OCI-LY7 (cell line): ENCODE measurements at regions not wholly inside any gene's neighbourhood (a gene's known extent, or its start where the extent isn't known, plus 50 kb on each side); places are given as distances from the start of the nearest gene placed in this dataset.

ENCODE experiments used
- BruUV-seq: library from RNA; stranded (reverse); fragments of 400-500 nt; replicated peaks from 2 replicates; lab custom pipeline; 2021; lab: Mats Ljungman, UMichigan
- CTCF ChIA-PET: fragments of 300-600 bp; sonication (Branson Sonifier 250); formaldehyde crosslinking; loops from one replicate; lab custom pipeline; 2022; ENCODE audit warnings: antibody characterized with exemption; ENCODE audit not compliant: unreplicated experiment; lab: Charles Lee
- POLR2A ChIA-PET: fragments of 300-600 bp; sonication (Branson Sonifier 250); formaldehyde crosslinking; loops from one replicate; lab custom pipeline; 2022; ENCODE audit warnings: antibody characterized with exemption; lab: Charles Lee
- DNase-seq: peaks from one replicate; pipeline ENCODE4 v3.0.0-alpha.2; 2015; ENCODE audit warnings: low spot score
- H2AFZ ChIP-seq: fragments of 200-600 bp; sonication (generic), shearing (Covaris generic); 2 replicates; pipeline ENCODE4 v1.6.1; 2014; ENCODE audit warnings: mild to moderate bottlenecking, antibody characterized with exemption, low read length, moderate library complexity
- H3K27ac ChIP-seq: fragments of 200-600 bp; sonication (generic); 2 replicates; pipeline ENCODE4 v1.5.1; 2014; ENCODE audit warnings: mixed run types, low read depth, mild to moderate bottlenecking, moderate library complexity, low read length, inconsistent platforms; ENCODE audit not compliant: poor library complexity, severe bottlenecking
- H3K36me3 ChIP-seq: fragments of 200-600 bp; sonication (generic); 2 replicates; pipeline ENCODE4 v1.6.1; 2014; ENCODE audit warnings: mild to moderate bottlenecking, antibody characterized with exemption, low read length, moderate library complexity, mixed read lengths; ENCODE audit not compliant: insufficient read depth
- H3K4me1 ChIP-seq: fragments of 200-600 bp; sonication (generic); 2 replicates; pipeline ENCODE4 v1.5.1; 2014; ENCODE audit warnings: mild to moderate bottlenecking, low read length; ENCODE audit not compliant: insufficient read depth, poor library complexity, severe bottlenecking
- H3K4me2 ChIP-seq: fragments of 200-600 bp; sonication (generic); 2 replicates; pipeline ENCODE4 v1.6.1; 2014; ENCODE audit warnings: mild to moderate bottlenecking, low read length
- H3K4me3 ChIP-seq: fragments of 200-600 bp; sonication (generic); 2 replicates; pipeline ENCODE4 v1.5.1; 2014; ENCODE audit warnings: mild to moderate bottlenecking, low read depth, low read length; ENCODE audit not compliant: poor library complexity, severe bottlenecking
- H3K79me2 ChIP-seq: fragments of 200-600 bp; sonication (generic); 2 replicates; pipeline ENCODE4 v1.6.1; 2016; ENCODE audit warnings: low read depth, mild to moderate bottlenecking, low read length, moderate library complexity, mixed read lengths; ENCODE audit not compliant: insufficient read depth
- H3K9me2 ChIP-seq: fragments of 200-600 bp; sonication (generic); 2 replicates; pipeline ENCODE4 v1.6.1; 2016; ENCODE audit warnings: mild to moderate bottlenecking, low read length, mixed read lengths; ENCODE audit not compliant: insufficient read depth
- H3K9me3 ChIP-seq: fragments of 200-600 bp; sonication (generic); 2 replicates; pipeline ENCODE4 v1.6.1; 2014; ENCODE audit warnings: mild to moderate bottlenecking, mixed run types, low read length, mixed read lengths
- H4K20me1 ChIP-seq: fragments of 200-600 bp; sonication (generic); 2 replicates; pipeline ENCODE4 v1.6.1; 2014; ENCODE audit warnings: mild to moderate bottlenecking, antibody characterized with exemption, low read length, moderate library complexity, mixed read lengths; ENCODE audit not compliant: insufficient read depth
- CTCF ChIP-seq: fragments of 200-600 bp; sonication (generic); conservative IDR thresholded peaks from 2 replicates; pipeline ENCODE4 v1.5.1; 2014; ENCODE audit warnings: mild to moderate bottlenecking, antibody characterized with exemption, low read length, moderate library complexity, mixed read lengths
- EZH2phosphoT487 ChIP-seq: fragments of 200-600 bp; sonication (generic); IDR thresholded peaks from 2 replicates; pipeline ENCODE4 v1.6.1; 2018; ENCODE audit warnings: low read depth, borderline replicate concordance, mild to moderate bottlenecking, mixed run types, antibody characterized with exemption, low read length, moderate library complexity, mixed read lengths
- intact Hi-C: fragments of 100-400 bp; cut with micrococcal nuclease; formaldehyde crosslinking; loops from one replicate; pipeline ENCODE4 v1.10.0; 2022; ENCODE audit not compliant: unreplicated experiment

- ChIA-PET POLR2A (no interaction called here), CTCF (no interaction called here)
- BruUV-seq: no TSS peak
- H3K9me3 ChIP-seq: no peaks in the 10 kb centered on the region
- no peaks in the 10 kb centered on the region for H3K36me3 ChIP-seq
- intact Hi-C loops: no loop called here
- no peak for TF ChIP-seq EZH2phosphoT487
- DNase-seq: no peak
- no peaks in the 10 kb centered on the region for H3K9me2 ChIP-seq
- no peak overlapping the region for H3K27ac ChIP-seq
- no peak overlapping the region for H3K4me2 ChIP-seq
- H3K4me3 ChIP-seq: no peak overlapping the region
- H3K79me2 ChIP-seq: no peaks in the 10 kb centered on the region
- H3K4me1 ChIP-seq: no peaks in the 10 kb centered on the region
- H4K20me1 ChIP-seq: no peaks in the 10 kb centered on the region
- H2AFZ ChIP-seq: no peak overlapping the region
Observed at GRCh38 chr11:13074714-13075464, 65.8 kb downstream of the RASSF10 start.

GRCh38 chr11:13076961-13077360 lies 67.8 kb downstream of the RASSF10 start:
- H3K4me2 ChIP-seq: no peak overlapping the region
- no peaks in the 10 kb centered on the region for H3K36me3 ChIP-seq
- TF ChIP-seq CTCF (no peak), EZH2phosphoT487 (no peak)
- no peak overlapping the region for H3K4me3 ChIP-seq
- no peak overlapping the region for H2AFZ ChIP-seq
- no peaks in the 10 kb centered on the region for H4K20me1 ChIP-seq
- intact Hi-C loops: no loop called here
- H3K4me1 ChIP-seq: no peaks in the 10 kb centered on the region
- no peak overlapping the region for H3K27ac ChIP-seq
- no peaks in the 10 kb centered on the region for H3K9me2 ChIP-seq
- H3K9me3 ChIP-seq: no peaks in the 10 kb centered on the region
- no peaks in the 10 kb centered on the region for H3K79me2 ChIP-seq
- BruUV-seq: no TSS peak
- CTCF ChIA-PET: no interaction called here
- POLR2A ChIA-PET: no interaction called here
- DNase-seq: no peak

- no peaks in the 10 kb centered on the region for H3K4me1 ChIP-seq
- H3K4me2 ChIP-seq: no peak overlapping the region
- H3K9me3 ChIP-seq: no peaks in the 10 kb centered on the region
- H3K4me3 ChIP-seq: no peak overlapping the region
- H2AFZ ChIP-seq: no peak overlapping the region
- no peaks in the 10 kb centered on the region for H3K79me2 ChIP-seq
- H3K27ac ChIP-seq: no peak overlapping the region
- H3K36me3 ChIP-seq: no peaks in the 10 kb centered on the region
- ChIA-PET CTCF (no interaction called here), POLR2A (no interaction called here)
- intact Hi-C loops: no loop called here
- H3K9me2 ChIP-seq: no peaks in the 10 kb centered on the region
- H4K20me1 ChIP-seq: no peaks in the 10 kb centered on the region
- no peak for DNase-seq
- BruUV-seq: no TSS peak
- TF ChIP-seq CTCF (no peak), EZH2phosphoT487 (no peak)
Observed at GRCh38 chr11:13080861-13081260, 71.7 kb downstream of the RASSF10 start.
